Pancreas (tissue), 10 donors: ENCODE measurements at regions not wholly inside any gene's neighbourhood (a gene's known extent, or its start where the extent isn't known, plus 50 kb on each side); places are given as distances from the start of the nearest gene placed in this dataset.

Source experiments
- ATAC-seq, 4 donors: fragments of 200-7000 bp; cut with Tn5 transposase; one replicate each; pipeline versions ENCODE4 v1.8.0 to v1.9.1; 2020; ENCODE audit warnings: mild to moderate bottlenecking in 4 of 4, moderate library complexity in 4 of 4
- DNase-seq, 6 donors: peaks; one replicate each; pipeline ENCODE4 v3.0.0-alpha.2; 2020
- FAIRE-seq: peaks from 2 replicates; lab custom pipeline; 2012; peaks lifted over from hg19 to GRCh38; lab: Jason Lieb, UNC
- H3K27ac ChIP-seq, 4 donors: fragments of 200-600 bp; sonication (generic); 1 replicate in 3 of 4; 2 replicates in 1 of 4; pipeline versions ENCODE4 v1.5.0 to v1.8.0; 2020
- H3K27me3 ChIP-seq, 4 donors: fragments of 200-600 bp; one replicate each; pipeline ENCODE4 v1.8.0; 2021
- H3K36me3 ChIP-seq, 3 donors: fragments of 200-600 bp; sonication (generic) in 1 of 3; one replicate each; pipeline versions ENCODE4 v1.5.0 to v1.8.0; 2020 to 2021
- H3K4me1 ChIP-seq, 3 donors: fragments of 200-600 bp; one replicate each; pipeline ENCODE4 v1.8.0; 2021
- H3K4me3 ChIP-seq, 4 donors: fragments of 200-600 bp; sonication (generic) in 2 of 4; one replicate each; pipeline versions ENCODE4 v1.5.0 to v1.8.0; 2020 to 2021
- H3K9me3 ChIP-seq, 4 donors: fragments of 200-600 bp; one replicate each; pipeline ENCODE4 v1.8.0; 2021
- WGBS, 2 donors: extraction: QIAGEN DNeasy Blood & Tissue Kit; methylation state at CpG; one replicate each; pipeline ENCODE4 v1.1.7; 2013; 5-methylcytosine and 5-hydroxymethylcytosine counted together
- intact Hi-C, 3 donors: fragments of 100-400 bp; cut with DNase I; formaldehyde crosslinking; loops; one replicate each; pipeline versions ENCODE4 v1.11.1 to v1.14.2; 2022
- TF ChIP-seq, protein P1 (sequence below), 4 donors: fragments of 200-600 bp; sonication (generic) in 3 of 4; IDR thresholded peaks; one replicate each; pipeline versions ENCODE4 v1.5.0 to v1.8.0; 2021; ENCODE audit warnings: antibody characterized with exemption in 4 of 4
- donor health status: healthy with polysubstance abuse.
- donor health status: DM: no; HTN: no; CAD: no; lungs with moderate emphysema.
- donor health status: DM: no; HTN: no; CAD: no.
- donor health status: control.
- donor health status: control.
- donor health status: Bipolar disorder and iron deficiency.
- donor health status: DM: yes; HTN: yes; CAD: no.
- donor health status: DM: no; HTN: no; CAD: no.
- donor health status: DM: no; HTN: no; CAD: no.
- donor health status: DM: yes; HTN: yes; CAD: no.

DNA sequence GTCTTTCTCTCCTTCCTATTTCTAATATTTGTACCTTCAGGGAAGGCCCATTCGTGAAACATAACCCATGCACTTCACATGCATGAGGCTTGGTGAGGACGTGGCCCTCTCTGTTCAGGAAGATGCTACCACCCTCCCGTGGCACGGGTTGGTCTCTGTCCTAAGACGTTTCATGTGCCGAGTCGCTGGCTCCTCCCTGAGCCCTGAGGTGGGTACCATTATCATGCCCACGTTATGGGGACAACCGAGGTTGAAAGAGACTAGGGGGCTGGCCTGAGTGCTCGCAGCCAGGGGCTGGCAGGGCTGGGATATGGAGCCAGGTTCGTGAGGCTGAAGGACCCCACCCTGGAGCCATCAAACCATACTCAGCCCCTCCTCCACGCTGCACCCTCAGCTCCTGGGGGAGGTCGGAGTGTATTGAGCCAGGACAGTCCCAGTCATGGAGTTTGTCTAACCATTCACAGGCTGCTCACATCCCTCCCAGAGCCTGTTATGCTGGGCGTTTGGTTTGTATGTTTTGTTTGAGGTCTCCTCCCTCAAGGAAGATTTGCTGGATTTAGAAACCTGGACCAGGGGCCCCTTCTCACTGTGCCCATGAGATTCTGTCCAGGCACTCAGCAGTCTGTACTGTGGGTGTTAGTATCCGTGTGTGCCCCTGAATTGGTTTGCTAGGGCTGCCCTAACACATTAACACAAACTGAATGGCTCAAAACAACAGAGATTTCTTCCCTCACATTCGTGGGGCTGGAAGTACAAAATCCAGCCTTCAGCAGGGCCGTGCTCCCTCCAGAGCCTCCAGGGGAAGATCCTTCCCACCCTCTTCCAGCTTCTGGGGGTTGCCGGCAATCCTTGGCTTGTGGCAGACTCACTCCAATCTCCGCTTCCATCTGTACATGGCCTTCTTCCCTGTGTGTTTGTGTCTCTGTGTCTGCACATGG lies 88.3 kb downstream of the ANKRD60 start:
- TF ChIP-seq, protein P1, sequence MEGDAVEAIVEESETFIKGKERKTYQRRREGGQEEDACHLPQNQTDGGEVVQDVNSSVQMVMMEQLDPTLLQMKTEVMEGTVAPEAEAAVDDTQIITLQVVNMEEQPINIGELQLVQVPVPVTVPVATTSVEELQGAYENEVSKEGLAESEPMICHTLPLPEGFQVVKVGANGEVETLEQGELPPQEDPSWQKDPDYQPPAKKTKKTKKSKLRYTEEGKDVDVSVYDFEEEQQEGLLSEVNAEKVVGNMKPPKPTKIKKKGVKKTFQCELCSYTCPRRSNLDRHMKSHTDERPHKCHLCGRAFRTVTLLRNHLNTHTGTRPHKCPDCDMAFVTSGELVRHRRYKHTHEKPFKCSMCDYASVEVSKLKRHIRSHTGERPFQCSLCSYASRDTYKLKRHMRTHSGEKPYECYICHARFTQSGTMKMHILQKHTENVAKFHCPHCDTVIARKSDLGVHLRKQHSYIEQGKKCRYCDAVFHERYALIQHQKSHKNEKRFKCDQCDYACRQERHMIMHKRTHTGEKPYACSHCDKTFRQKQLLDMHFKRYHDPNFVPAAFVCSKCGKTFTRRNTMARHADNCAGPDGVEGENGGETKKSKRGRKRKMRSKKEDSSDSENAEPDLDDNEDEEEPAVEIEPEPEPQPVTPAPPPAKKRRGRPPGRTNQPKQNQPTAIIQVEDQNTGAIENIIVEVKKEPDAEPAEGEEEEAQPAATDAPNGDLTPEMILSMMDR (IDR thresholded peaks at IDR 0.05), result no peak
- FAIRE-seq, result no peak
- no peaks in the 10 kb centered on the region for H3K36me3 ChIP-seq
- no peaks in the 10 kb centered on the region for H3K4me1 ChIP-seq
- H3K27ac ChIP-seq, result no peak overlapping the region
- intact Hi-C loops, result no loop called here
- DNase-seq, result no peak
- 57 to 62% methylated on average over 19 of the region's 19 CpGs for WGBS, 2 donors
- ATAC-seq, result no peak
- H3K9me3 ChIP-seq, result no peaks in the 10 kb centered on the region
- no peaks in the 10 kb centered on the region for H3K27me3 ChIP-seq
- no peak overlapping the region for H3K4me3 ChIP-seq

DNA sequence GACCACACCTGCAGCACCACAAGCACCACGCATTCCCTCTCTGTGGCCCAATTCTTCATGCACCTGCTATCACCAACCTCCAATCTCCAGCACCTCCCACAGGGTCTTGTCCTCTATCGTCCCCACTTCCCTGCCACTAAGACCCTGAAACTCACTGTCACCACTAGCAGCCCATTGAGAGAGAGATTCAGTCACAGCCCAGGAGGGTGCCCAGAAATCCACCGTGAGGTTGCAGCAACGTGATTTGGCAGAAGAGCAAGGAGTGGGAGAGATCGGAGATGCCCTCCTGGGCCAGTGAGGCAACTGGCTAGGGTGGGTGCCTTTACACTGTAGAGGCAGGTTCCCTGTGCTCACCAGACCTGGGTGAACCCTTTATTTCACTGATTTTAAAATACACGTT lies 90.1 kb downstream of the ANKRD60 start:
- WGBS, 2 donors, result 56 to 71% methylated on average over 6 of the region's 6 CpGs
- TF ChIP-seq, protein P1 (IDR thresholded peaks at IDR 0.05), result no peak
- Histone ChIP-seq H3K4me3 (no peak overlapping the region), H3K4me1 (no peaks in the 10 kb centered on the region), H3K27ac (no peak overlapping the region), H3K36me3 (no peaks in the 10 kb centered on the region), H3K9me3 (no peaks in the 10 kb centered on the region), H3K27me3 (no peaks in the 10 kb centered on the region)
- intact Hi-C loops, result no loop called here
- DNase-seq, result no peak
- no peak for FAIRE-seq
- ATAC-seq, result no peak

DNA sequence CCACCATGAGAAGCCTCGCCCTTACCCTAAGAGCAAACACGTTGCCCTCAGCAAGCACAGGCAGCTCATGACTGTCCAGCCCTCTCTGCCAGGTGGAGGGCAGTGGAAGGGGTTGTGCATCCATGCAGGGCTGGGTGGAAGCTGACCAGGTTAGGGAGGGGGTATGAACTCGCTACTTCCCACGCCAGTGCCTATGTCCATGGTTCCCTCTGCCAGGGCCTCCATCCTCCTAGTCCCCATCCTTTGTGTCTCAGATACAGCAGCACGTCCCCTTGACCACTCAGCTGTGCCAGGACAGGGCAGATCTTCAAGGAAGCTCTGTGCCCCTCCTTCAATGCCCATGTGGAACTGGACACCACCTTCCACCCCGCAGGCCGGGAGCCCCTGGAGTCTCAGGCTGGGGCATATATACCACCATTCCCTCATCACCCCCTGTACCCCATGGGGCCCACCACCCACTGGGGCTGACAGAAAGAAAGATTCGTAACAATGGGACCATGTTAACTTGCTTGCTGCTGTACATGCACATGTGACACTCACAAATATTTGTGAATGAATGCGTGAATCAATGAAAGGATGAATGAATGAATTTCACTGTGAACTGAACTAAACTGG lies 90.7 kb downstream of the ANKRD60 start:
- DNase-seq (no peak), ATAC-seq (no peak), FAIRE-seq (no peak)
- 58 to 74% methylated on average over 9 of the region's 9 CpGs for WGBS, 2 donors
- Histone ChIP-seq H3K4me1 (no peaks in the 10 kb centered on the region), H3K9me3 (no peaks in the 10 kb centered on the region), H3K36me3 (no peaks in the 10 kb centered on the region), H3K27ac (no peak overlapping the region), H3K4me3 (no peak overlapping the region), H3K27me3 (no peaks in the 10 kb centered on the region)
- TF ChIP-seq, protein P1 (IDR thresholded peaks at IDR 0.05), result no peak
- intact Hi-C loops, result no loop called here

DNA sequence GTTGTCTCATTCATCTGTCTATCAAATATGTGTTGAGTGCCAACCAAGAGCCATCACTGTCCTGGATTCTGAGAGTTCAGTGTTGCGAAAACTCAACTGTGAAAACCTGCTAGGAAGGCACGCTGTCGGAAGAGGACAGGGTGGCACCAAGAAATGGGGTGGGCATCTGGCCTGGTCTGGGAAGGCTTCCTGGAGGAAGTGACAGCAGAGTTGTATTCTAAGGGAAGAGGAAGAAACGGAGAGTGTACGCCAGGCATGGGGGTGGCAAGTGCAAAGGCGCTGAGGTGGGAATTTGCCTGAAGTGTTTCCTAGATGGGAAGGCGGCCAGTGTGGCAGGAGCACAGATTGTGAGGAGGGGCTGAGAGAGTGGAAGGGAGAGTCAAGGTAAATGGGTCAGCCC lies 91.2 kb downstream of the ANKRD60 start:
- no peaks in the 10 kb centered on the region for H3K36me3 ChIP-seq
- H3K9me3 ChIP-seq, result no peaks in the 10 kb centered on the region
- no peak overlapping the region for H3K4me3 ChIP-seq
- intact Hi-C loops, result no loop called here
- TF ChIP-seq, protein P1 (IDR thresholded peaks at IDR 0.05), result no peak
- ATAC-seq (no peak), DNase-seq (no peak), FAIRE-seq (no peak)
- no peaks in the 10 kb centered on the region for H3K27me3 ChIP-seq
- WGBS, 2 donors, result 85 to 90% methylated on average over 7 of the region's 7 CpGs
- H3K4me1 ChIP-seq, result no peaks in the 10 kb centered on the region
- H3K27ac ChIP-seq, result no peak overlapping the region

DNA sequence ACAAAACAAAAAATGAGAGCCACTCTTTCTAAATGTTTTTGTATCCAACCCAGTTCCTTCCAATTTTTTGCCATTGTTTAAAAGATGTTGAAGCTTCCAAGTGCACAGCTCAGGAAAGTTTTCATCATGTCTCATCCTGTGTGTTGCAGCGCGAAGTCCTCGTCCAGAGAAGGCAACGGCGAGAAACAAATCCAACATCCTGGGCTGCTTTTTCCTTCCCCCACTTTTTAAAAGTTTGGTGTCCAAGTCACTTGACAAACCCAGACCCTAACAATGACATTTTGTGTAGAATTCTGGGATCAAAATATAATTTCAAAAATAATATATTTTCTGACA lies 92.3 kb downstream of the ANKRD60 start:
- H3K4me1 ChIP-seq, result no peaks in the 10 kb centered on the region
- no peaks in the 10 kb centered on the region for H3K27me3 ChIP-seq
- no peak for DNase-seq
- intact Hi-C loops, result no loop called here
- ATAC-seq, result no peak
- no peak overlapping the region for H3K4me3 ChIP-seq
- TF ChIP-seq, protein P1 (IDR thresholded peaks at IDR 0.05), result no peak
- 72 to 78% methylated on average over 5 of the region's 5 CpGs for WGBS, 2 donors
- no peak for FAIRE-seq
- H3K9me3 ChIP-seq, result no peaks in the 10 kb centered on the region
- H3K36me3 ChIP-seq, result no peaks in the 10 kb centered on the region
- H3K27ac ChIP-seq, result no peak overlapping the region
